Colonic mucosa (tissue), 4 donors: ENCODE measurements at regions not wholly inside any gene's neighbourhood (a gene's known extent, or its start where the extent isn't known, plus 50 kb on each side); places are given as distances from the start of the nearest gene placed in this dataset.

ENCODE experiments used
- DNase-seq: peaks from one replicate; pipeline ENCODE4 v3.0.0-alpha.2; 2020
- H3K27ac ChIP-seq: fragments of 200-600 bp; one replicate; pipeline ENCODE4 v1.8.0; 2021
- H3K27me3 ChIP-seq: fragments of 200-600 bp; one replicate; pipeline ENCODE4 v1.8.0; 2021
- H3K36me3 ChIP-seq: fragments of 200-600 bp; one replicate; pipeline ENCODE4 v1.8.0; 2021
- H3K4me1 ChIP-seq: fragments of 200-600 bp; one replicate; pipeline ENCODE4 v1.8.0; 2021; ENCODE audit warnings: mild to moderate bottlenecking
- H3K4me3 ChIP-seq: fragments of 200-600 bp; one replicate; pipeline ENCODE4 v1.8.0; 2021
- H3K9ac ChIP-seq, 2 donors: one replicate each; pipeline ENCODE4 v1.7.0; 2013; ENCODE audit warnings: control low read depth in 2 of 2, low read depth in 2 of 2, low read length in 2 of 2
- H3K9me3 ChIP-seq: fragments of 200-600 bp; one replicate; pipeline ENCODE4 v1.8.0; 2021
- intact Hi-C: fragments of 100-400 bp; cut with DNase I; formaldehyde crosslinking; loops from one replicate; pipeline ENCODE4 v1.14.1; 2022
- TF ChIP-seq, protein P1 (sequence below): fragments of 200-600 bp; IDR thresholded peaks from one replicate; pipeline ENCODE4 v1.8.0; 2022; ENCODE audit warnings: antibody characterized with exemption, mild to moderate bottlenecking
- donor health status: healthy.
- donor health status: DM: no; HTN: no; CAD: no.
- donor health status: DM: no; HTN: no; CAD: no.

DNA sequence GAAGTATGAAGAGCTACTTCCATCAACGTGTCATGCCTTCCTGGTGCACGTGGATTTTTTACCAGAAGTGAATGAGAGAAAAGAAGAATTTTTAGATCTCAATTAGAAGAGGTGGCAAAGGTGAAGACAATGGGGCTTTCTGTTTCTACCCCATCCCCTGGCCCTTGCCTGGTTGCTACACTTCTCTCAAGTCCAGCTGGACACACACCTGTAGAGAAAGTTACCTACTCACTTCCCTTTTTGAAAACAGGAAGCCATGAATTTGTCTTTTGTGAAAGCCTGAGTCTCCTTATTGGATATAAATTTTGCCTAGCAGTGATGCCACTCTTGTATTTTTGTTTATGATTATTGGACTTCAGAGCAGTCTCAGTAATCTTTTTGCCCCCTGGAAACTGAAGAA, 142.9 kb upstream of the AKR1E2 start:
- no peak overlapping the region for H3K9ac ChIP-seq
- no peaks in the 10 kb centered on the region for H3K27me3 ChIP-seq
- intact Hi-C loops: no loop called here
- no peak overlapping the region for H3K27ac ChIP-seq
- no peaks in the 10 kb centered on the region for H3K36me3 ChIP-seq
- TF ChIP-seq, protein P1, sequence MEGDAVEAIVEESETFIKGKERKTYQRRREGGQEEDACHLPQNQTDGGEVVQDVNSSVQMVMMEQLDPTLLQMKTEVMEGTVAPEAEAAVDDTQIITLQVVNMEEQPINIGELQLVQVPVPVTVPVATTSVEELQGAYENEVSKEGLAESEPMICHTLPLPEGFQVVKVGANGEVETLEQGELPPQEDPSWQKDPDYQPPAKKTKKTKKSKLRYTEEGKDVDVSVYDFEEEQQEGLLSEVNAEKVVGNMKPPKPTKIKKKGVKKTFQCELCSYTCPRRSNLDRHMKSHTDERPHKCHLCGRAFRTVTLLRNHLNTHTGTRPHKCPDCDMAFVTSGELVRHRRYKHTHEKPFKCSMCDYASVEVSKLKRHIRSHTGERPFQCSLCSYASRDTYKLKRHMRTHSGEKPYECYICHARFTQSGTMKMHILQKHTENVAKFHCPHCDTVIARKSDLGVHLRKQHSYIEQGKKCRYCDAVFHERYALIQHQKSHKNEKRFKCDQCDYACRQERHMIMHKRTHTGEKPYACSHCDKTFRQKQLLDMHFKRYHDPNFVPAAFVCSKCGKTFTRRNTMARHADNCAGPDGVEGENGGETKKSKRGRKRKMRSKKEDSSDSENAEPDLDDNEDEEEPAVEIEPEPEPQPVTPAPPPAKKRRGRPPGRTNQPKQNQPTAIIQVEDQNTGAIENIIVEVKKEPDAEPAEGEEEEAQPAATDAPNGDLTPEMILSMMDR: no peak
- no peak for DNase-seq
- H3K4me1 ChIP-seq: peaks cover 10% of the 10 kb centered on the region
- no peaks in the 10 kb centered on the region for H3K9me3 ChIP-seq
- no peak overlapping the region for H3K4me3 ChIP-seq

DNA sequence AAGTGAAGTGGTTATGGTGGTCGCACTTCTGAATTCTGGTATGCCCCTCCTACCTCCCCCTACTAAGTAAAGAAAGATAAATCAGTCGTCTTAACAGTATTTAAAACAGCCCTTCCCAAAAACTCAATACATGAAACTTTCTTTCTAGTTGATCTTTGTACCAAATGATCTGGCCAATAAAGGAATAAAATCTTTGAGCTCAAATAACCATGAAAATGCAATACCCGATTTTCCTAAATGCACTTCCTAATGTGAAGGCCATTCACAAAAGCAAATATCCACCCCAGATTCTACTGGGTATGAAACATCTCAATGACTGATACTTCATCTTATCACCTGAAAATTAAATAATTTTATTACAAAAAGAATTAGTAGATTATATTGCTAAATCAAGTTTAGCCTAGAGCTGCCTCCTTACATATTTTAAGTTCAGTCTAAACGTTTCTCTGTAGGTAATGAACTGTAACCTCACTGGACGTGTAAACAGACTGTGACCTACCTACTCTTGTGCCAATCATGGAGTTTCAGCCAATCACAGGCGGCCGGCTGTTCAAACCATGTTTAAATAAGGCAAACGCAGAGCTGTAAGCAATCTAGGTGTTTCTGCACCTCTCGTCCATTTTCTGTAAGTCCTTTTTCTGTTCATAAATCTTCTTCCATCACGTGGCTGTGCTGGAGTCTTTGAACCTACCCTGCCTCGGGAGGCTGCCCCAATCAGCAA, 146.9 kb upstream of the AKR1E2 start:
- peak; percentile 68 for DNase-seq
- TF ChIP-seq, protein P1: no peak
- Histone ChIP-seq H3K36me3 (no peaks in the 10 kb centered on the region), H3K4me1 (peaks cover 10% of the 10 kb centered on the region), H3K27me3 (no peaks in the 10 kb centered on the region), H3K9me3 (no peaks in the 10 kb centered on the region), H3K9ac (no peak overlapping the region), H3K27ac (peak overlapping the region; percentile 72), H3K4me3 (no peak overlapping the region)
- intact Hi-C loops: no loop called here

GRCh38 chr10:4678023-4678950, 147.7 kb upstream of the AKR1E2 start:
- Histone ChIP-seq H3K27ac (peak overlapping the region; percentile 72), H3K36me3 (no peaks in the 10 kb centered on the region), H3K9ac (no peak overlapping the region), H3K4me3 (no peak overlapping the region), H3K27me3 (no peaks in the 10 kb centered on the region), H3K4me1 (peaks cover 10% of the 10 kb centered on the region), H3K9me3 (no peaks in the 10 kb centered on the region)
- TF ChIP-seq, protein P1: no peak
- no peak for DNase-seq
- intact Hi-C loops: no loop called here

DNA sequence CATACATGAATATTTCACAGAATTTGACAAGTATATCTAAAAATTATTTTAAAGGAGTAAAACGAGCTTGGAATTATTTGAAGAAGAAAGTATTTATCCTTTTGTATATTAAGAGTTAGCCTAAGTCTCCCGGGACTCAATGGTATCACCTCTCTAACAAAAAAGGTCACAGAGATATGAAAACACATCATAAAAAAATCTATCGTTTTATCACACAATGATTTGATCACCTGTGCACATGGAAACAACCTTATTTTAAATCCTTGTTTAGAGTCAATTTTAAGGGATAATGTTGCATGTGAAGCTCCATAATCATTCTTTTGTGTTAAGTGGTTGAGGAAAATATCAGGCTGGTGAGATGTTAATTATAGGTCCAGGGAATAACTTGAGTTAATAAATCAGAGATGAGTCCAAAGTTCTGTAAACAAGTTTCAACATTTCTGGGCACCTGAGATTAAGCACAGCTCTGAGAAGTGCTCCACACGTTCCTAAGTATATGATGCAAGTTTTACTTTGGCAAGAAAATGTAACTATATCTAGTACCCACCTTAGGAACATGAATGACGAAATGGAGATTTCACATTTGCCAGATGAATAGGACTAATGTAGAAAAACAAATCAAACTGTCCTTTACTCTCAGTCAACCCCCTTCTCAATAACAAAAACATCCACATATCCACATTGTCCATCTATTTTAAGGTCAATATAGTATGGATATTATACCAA, 148.5 kb upstream of the AKR1E2 start:
- no peaks in the 10 kb centered on the region for H3K36me3 ChIP-seq
- intact Hi-C loops: no loop called here
- no peak overlapping the region for H3K4me3 ChIP-seq
- peaks cover 10% of the 10 kb centered on the region for H3K4me1 ChIP-seq
- no peaks in the 10 kb centered on the region for H3K9me3 ChIP-seq
- TF ChIP-seq, protein P1: no peak
- H3K27me3 ChIP-seq: no peaks in the 10 kb centered on the region
- H3K27ac ChIP-seq: peak overlapping the region; percentile 72
- no peak overlapping the region for H3K9ac ChIP-seq
- DNase-seq: no peak

GRCh38 chr10:4676566-4676965, 149.4 kb upstream of the AKR1E2 start:
- no peaks in the 10 kb centered on the region for H3K36me3 ChIP-seq
- H3K27ac ChIP-seq: no peak overlapping the region
- H3K9ac ChIP-seq: no peak overlapping the region
- no peak overlapping the region for H3K4me3 ChIP-seq
- peaks cover 10% of the 10 kb centered on the region for H3K4me1 ChIP-seq
- intact Hi-C loops: no loop called here
- TF ChIP-seq, protein P1: no peak
- H3K27me3 ChIP-seq: no peaks in the 10 kb centered on the region
- H3K9me3 ChIP-seq: no peaks in the 10 kb centered on the region
- no peak for DNase-seq
